Parathyroid adenoma (tissue), 2 donors: ENCODE measurements at regions not wholly inside any gene's neighbourhood (a gene's known extent, or its start where the extent isn't known, plus 50 kb on each side); places are given as distances from the start of the nearest gene placed in this dataset.

Source experiments
- H2AFZ ChIP-seq: fragments of 300-600 bp; sonication (generic); one replicate; pipeline ENCODE4 v1.7.0; 2017; ENCODE audit warnings: antibody characterized with exemption, mild to moderate bottlenecking
- H3K27ac ChIP-seq: fragments of 300-600 bp; sonication (generic); one replicate; pipeline ENCODE4 v1.7.0; 2017
- H3K27me3 ChIP-seq: fragments of 300-600 bp; sonication (generic); one replicate; pipeline ENCODE4 v1.7.0; 2017; ENCODE audit warnings: low read length; ENCODE audit not compliant: control insufficient read depth, insufficient read depth
- H3K36me3 ChIP-seq: fragments of 300-600 bp; sonication (generic); one replicate; pipeline ENCODE4 v1.7.0; 2017; ENCODE audit warnings: low read length; ENCODE audit not compliant: control insufficient read depth, insufficient read depth
- H3K4me1 ChIP-seq: fragments of 300-600 bp; sonication (generic); one replicate; pipeline ENCODE4 v1.7.0; 2017; ENCODE audit warnings: control low read depth
- H3K4me2 ChIP-seq: fragments of 300-600 bp; sonication (generic); one replicate; pipeline ENCODE4 v1.7.0; 2017; ENCODE audit warnings: low read length
- H3K4me3 ChIP-seq: fragments of 300-600 bp; sonication (generic); one replicate; pipeline ENCODE4 v1.7.0; 2017; ENCODE audit warnings: low read depth, low read length
- H3K79me2 ChIP-seq: fragments of 300-600 bp; sonication (generic); one replicate; pipeline ENCODE4 v1.7.0; 2017; ENCODE audit warnings: control low read depth
- H3K9ac ChIP-seq: fragments of 300-600 bp; sonication (generic); one replicate; pipeline ENCODE4 v1.7.0; 2017; ENCODE audit warnings: mild to moderate bottlenecking
- H3K9me3 ChIP-seq: fragments of 300-600 bp; sonication (generic); one replicate; pipeline ENCODE4 v1.7.0; 2017; ENCODE audit warnings: low read length; ENCODE audit not compliant: control insufficient read depth
- TF ChIP-seq, protein P1 (sequence below): fragments of 300-600 bp; sonication (generic); IDR thresholded peaks from one replicate; pipeline ENCODE4 v1.7.0; 2017; ENCODE audit warnings: antibody characterized with exemption, mild to moderate bottlenecking
- donor health status: primary hyperparathyroidism.

DNA sequence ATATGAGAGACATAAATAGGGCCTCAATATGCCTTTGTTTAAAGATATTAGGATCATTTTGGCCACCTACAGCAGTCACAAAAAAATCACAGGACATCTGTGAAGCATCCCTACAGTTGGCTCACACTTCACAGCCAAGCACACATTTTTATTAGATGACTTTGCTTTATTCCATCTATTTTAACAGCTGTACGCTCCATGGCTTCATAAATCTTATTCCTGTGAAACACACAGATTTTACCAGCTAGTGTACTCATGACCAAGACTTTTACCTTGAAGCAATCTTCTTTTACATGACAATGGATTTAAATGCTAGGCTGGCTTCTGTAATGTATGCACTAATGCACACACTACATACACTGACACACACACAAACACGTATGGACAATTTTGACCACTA lies 254.8 kb upstream of the PITRM1 start:
- Histone ChIP-seq H3K9ac (no peak overlapping the region), H3K36me3 (no peaks in the 10 kb centered on the region), H3K27me3 (no peaks in the 10 kb centered on the region), H2AFZ (peak overlapping the region; percentile 8), H3K9me3 (no peaks in the 10 kb centered on the region), H3K4me3 (no peak overlapping the region), H3K27ac (no peak overlapping the region), H3K79me2 (no peaks in the 10 kb centered on the region), H3K4me2 (no peak overlapping the region), H3K4me1 (peaks cover 3% of the 10 kb centered on the region)
- TF ChIP-seq, protein P1, sequence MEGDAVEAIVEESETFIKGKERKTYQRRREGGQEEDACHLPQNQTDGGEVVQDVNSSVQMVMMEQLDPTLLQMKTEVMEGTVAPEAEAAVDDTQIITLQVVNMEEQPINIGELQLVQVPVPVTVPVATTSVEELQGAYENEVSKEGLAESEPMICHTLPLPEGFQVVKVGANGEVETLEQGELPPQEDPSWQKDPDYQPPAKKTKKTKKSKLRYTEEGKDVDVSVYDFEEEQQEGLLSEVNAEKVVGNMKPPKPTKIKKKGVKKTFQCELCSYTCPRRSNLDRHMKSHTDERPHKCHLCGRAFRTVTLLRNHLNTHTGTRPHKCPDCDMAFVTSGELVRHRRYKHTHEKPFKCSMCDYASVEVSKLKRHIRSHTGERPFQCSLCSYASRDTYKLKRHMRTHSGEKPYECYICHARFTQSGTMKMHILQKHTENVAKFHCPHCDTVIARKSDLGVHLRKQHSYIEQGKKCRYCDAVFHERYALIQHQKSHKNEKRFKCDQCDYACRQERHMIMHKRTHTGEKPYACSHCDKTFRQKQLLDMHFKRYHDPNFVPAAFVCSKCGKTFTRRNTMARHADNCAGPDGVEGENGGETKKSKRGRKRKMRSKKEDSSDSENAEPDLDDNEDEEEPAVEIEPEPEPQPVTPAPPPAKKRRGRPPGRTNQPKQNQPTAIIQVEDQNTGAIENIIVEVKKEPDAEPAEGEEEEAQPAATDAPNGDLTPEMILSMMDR: no peak

DNA sequence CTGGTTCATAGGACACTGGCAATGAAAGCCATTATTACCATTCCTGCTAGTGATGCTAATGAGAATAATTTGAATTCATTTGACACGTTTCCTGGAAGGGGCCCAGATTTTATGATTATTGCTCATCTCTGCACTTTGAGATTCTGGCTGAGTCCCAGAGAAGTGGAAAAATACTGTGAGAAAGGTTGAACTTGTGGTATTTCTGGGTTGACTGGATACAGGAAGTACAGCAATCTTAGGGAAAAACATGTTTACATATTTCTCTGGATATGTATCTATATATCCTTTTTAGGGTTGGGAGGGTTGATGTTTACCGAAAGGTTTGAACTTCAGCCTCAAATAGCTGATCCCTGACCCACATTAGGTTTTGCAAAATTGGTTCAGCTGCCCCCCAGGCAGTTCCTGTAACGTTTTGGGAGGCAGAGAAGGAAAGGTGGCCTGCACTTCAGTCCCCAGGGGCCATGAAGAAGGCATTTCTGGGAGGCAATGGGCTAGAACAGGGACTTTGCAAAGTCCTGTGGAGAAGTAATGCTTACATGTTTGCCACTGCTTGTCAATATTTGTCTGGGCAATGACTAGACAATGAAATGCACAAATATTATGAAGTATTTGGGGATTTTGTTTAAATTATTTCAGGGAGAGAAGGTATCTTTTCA lies 253.7 kb upstream of the PITRM1 start:
- Histone ChIP-seq H3K9ac (no peak overlapping the region), H3K79me2 (no peaks in the 10 kb centered on the region), H2AFZ (peak overlapping the region; percentile 35), H3K4me2 (no peak overlapping the region), H3K36me3 (no peaks in the 10 kb centered on the region), H3K27ac (peak overlapping the region; percentile 34), H3K27me3 (no peaks in the 10 kb centered on the region), H3K9me3 (no peaks in the 10 kb centered on the region), H3K4me3 (no peak overlapping the region), H3K4me1 (peaks cover 3% of the 10 kb centered on the region)
- TF ChIP-seq, protein P1: no peak

DNA sequence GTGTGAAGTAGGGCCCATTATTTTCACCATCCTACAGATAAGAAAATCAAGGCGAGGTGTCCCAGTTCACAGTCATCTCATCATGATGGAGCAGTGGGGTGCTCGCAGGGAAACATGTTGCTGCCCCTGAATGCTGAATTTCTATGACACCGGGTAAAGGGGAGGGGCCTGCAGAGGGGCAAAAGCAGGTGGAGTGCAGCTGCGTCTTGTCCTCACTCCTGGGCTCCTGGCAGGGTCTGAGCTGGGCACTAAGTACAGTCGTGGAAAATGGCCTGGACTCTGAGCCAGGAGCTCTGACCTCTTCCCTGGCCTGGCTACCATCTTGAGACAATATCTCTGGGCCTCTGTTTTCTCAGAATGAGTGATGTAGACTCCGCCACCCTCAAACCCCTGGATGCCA lies 253.1 kb upstream of the PITRM1 start:
- no peaks in the 10 kb centered on the region for H3K27me3 ChIP-seq
- no peak overlapping the region for H3K27ac ChIP-seq
- H2AFZ ChIP-seq: no peak overlapping the region
- no peak overlapping the region for H3K4me2 ChIP-seq
- H3K9me3 ChIP-seq: no peaks in the 10 kb centered on the region
- H3K4me1 ChIP-seq: peaks cover 3% of the 10 kb centered on the region
- no peaks in the 10 kb centered on the region for H3K79me2 ChIP-seq
- no peak overlapping the region for H3K4me3 ChIP-seq
- H3K9ac ChIP-seq: no peak overlapping the region
- TF ChIP-seq, protein P1: no peak
- no peaks in the 10 kb centered on the region for H3K36me3 ChIP-seq

DNA sequence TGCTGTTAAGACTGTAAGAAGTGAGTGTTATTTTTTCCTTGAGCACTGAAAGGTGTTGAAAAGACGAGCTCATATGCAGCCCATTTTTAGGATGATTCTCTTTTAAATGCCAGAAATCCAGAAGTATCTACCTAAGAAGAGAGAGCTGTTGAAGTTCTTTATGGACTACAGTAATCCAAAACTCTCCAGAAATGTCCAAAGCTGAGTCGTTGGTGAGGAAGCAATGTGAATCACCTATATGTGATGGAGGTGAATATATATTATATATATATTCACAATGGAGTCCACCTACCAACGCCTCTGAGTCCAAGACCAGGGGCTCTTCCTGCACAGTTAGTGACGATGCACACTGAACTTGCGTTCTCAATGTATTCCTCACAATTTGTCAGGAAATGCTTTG lies 252.7 kb upstream of the PITRM1 start:
- no peak overlapping the region for H3K9ac ChIP-seq
- peaks cover 3% of the 10 kb centered on the region for H3K4me1 ChIP-seq
- H3K9me3 ChIP-seq: no peaks in the 10 kb centered on the region
- H2AFZ ChIP-seq: no peak overlapping the region
- no peak overlapping the region for H3K27ac ChIP-seq
- no peak overlapping the region for H3K4me3 ChIP-seq
- no peaks in the 10 kb centered on the region for H3K79me2 ChIP-seq
- H3K36me3 ChIP-seq: no peaks in the 10 kb centered on the region
- H3K4me2 ChIP-seq: no peak overlapping the region
- no peaks in the 10 kb centered on the region for H3K27me3 ChIP-seq
- TF ChIP-seq, protein P1: no peak
